PFSK-1 (cell line): ENCODE measurements at regions not wholly inside any gene's neighbourhood (a gene's known extent, or its start where the extent isn't known, plus 50 kb on each side); places are given as distances from the start of the nearest gene placed in this dataset.

Source experiments
- POLR2AphosphoS5 ChIP-seq: IDR thresholded peaks from 2 replicates; pipeline ENCODE4 v1.6.1; 2012; ENCODE audit warnings: low read depth, mild to moderate bottlenecking, control low read depth, low read length, moderate library complexity
- SIN3A ChIP-seq: IDR thresholded peaks from 2 replicates; pipeline ENCODE4 v1.6.1; 2012; ENCODE audit warnings: mild to moderate bottlenecking, low read length, moderate library complexity, borderline replicate concordance; ENCODE audit not compliant: insufficient read depth
- TF ChIP-seq, protein P1 (sequence below), 2 experiments: IDR thresholded peaks; 2 replicates each; pipeline versions ENCODE4 v1.6.1 to v1.8.0; 2011 to 2012; ENCODE audit warnings: low read depth in 2 of 2, low read length in 2 of 2, control low read depth in 1 of 2, inconsistent platforms in 1 of 2, mild to moderate bottlenecking in 1 of 2, moderate library complexity in 1 of 2; ENCODE audit not compliant: insufficient read depth in 1 of 2

DNA sequence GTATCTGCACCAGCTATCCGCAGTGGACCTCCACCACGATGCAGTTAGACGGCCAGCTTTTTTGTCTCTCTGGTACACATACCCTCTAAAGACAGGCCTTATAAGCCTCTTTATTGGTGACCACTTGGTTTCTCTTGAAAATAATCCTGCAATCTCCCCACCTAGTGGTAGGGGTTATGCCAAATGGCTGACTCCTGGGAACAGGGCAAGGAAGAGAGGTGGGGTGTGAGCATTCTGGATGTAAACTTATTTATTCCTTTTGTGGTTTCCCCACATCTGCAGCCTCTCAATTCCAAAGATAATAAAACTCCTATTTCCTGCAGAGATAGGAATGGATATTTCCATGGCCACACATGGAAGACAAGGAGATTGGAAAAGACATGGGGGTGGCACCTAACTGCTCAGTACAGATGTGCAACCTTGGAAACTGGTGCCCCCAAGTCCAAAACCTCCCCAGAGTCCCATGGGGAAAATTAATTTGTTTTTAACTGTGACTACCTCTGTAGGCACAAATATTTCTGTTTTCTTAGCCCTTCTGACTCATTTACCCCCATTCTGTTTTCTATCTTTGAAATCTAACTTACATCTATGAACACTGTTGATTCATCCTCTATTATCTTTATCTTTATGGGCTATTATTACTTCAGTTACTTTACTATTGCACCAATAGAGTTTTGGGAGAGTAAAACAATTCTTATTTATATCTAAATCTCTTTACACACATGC lies 112.7 kb upstream of the TSHZ3 start:
- no peak for TF ChIP-seq POLR2AphosphoS5
- no peak for TF ChIP-seq SIN3A
- TF ChIP-seq, protein P1, sequence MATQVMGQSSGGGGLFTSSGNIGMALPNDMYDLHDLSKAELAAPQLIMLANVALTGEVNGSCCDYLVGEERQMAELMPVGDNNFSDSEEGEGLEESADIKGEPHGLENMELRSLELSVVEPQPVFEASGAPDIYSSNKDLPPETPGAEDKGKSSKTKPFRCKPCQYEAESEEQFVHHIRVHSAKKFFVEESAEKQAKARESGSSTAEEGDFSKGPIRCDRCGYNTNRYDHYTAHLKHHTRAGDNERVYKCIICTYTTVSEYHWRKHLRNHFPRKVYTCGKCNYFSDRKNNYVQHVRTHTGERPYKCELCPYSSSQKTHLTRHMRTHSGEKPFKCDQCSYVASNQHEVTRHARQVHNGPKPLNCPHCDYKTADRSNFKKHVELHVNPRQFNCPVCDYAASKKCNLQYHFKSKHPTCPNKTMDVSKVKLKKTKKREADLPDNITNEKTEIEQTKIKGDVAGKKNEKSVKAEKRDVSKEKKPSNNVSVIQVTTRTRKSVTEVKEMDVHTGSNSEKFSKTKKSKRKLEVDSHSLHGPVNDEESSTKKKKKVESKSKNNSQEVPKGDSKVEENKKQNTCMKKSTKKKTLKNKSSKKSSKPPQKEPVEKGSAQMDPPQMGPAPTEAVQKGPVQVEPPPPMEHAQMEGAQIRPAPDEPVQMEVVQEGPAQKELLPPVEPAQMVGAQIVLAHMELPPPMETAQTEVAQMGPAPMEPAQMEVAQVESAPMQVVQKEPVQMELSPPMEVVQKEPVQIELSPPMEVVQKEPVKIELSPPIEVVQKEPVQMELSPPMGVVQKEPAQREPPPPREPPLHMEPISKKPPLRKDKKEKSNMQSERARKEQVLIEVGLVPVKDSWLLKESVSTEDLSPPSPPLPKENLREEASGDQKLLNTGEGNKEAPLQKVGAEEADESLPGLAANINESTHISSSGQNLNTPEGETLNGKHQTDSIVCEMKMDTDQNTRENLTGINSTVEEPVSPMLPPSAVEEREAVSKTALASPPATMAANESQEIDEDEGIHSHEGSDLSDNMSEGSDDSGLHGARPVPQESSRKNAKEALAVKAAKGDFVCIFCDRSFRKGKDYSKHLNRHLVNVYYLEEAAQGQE (IDR thresholded peaks at IDR 0.05; ENCODE audit: insufficient read depth in 1 of 2, low read depth in 2 of 2, low read length in 2 of 2) = no peak
